H9 (cell line): ENCODE measurements at regions not wholly inside any gene's neighbourhood (a gene's known extent, or its start where the extent isn't known, plus 50 kb on each side); places are given as distances from the start of the nearest gene placed in this dataset.

Experiments
- DNase-seq: peaks from one replicate; pipeline ENCODE4 v3.0.0-alpha.2; 2017
- H2AFZ ChIP-seq: one replicate; pipeline ENCODE4 v1.6.1; 2013; ENCODE audit warnings: mild to moderate bottlenecking, low read length, control low read depth, moderate library complexity
- H2AK5ac ChIP-seq: 2 replicates; pipeline ENCODE4 v1.6.1; 2013; ENCODE audit warnings: low read length, control low read depth, mixed read lengths; ENCODE audit not compliant: insufficient read length
- H2BK120ac ChIP-seq: one replicate; pipeline ENCODE4 v1.6.1; 2013; ENCODE audit warnings: low read depth, mild to moderate bottlenecking, low read length, control low read depth, inconsistent platforms; ENCODE audit not compliant: poor library complexity, severe bottlenecking
- H2BK12ac ChIP-seq: 2 replicates; pipeline ENCODE4 v1.6.1; 2013; ENCODE audit warnings: low read length, control low read depth, mixed read lengths, low read depth; ENCODE audit not compliant: insufficient read length
- H2BK15ac ChIP-seq: 2 replicates; pipeline ENCODE4 v1.6.1; 2013; ENCODE audit warnings: low read depth, low read length, control low read depth
- H2BK20ac ChIP-seq: one replicate; pipeline ENCODE4 v1.6.1; 2013; ENCODE audit warnings: low read depth, mild to moderate bottlenecking, low read length, control low read depth, inconsistent platforms; ENCODE audit not compliant: poor library complexity, severe bottlenecking
- H2BK5ac ChIP-seq: 2 replicates; pipeline ENCODE4 v1.6.1; 2013; ENCODE audit warnings: low read length, control low read depth, mixed read lengths; ENCODE audit not compliant: insufficient read length
- H3K14ac ChIP-seq: 2 replicates; pipeline ENCODE4 v1.6.1; 2013; ENCODE audit warnings: low read length, control low read depth; ENCODE audit not compliant: insufficient read depth
- H3K18ac ChIP-seq: 2 replicates; pipeline ENCODE4 v1.6.1; 2013; ENCODE audit warnings: low read depth, mild to moderate bottlenecking, mixed read lengths, low read length, control low read depth; ENCODE audit not compliant: insufficient read length
- H3K23ac ChIP-seq: 2 replicates; pipeline ENCODE4 v1.6.1; 2013; ENCODE audit warnings: low read length, control low read depth, mixed read lengths, low read depth; ENCODE audit not compliant: insufficient read length
- H3K23me2 ChIP-seq: 2 replicates; pipeline ENCODE4 v1.6.1; 2013; ENCODE audit warnings: low read depth, mild to moderate bottlenecking, mixed read lengths, low read length, control low read depth; ENCODE audit not compliant: insufficient read length, poor library complexity, severe bottlenecking
- H3K27ac ChIP-seq: 2 replicates; pipeline ENCODE4 v1.5.1; 2013; ENCODE audit warnings: low read length, control low read depth, mixed read lengths, low read depth; ENCODE audit not compliant: insufficient read length
- H3K27me3 ChIP-seq: 2 replicates; pipeline ENCODE4 v1.6.1; 2013; ENCODE audit warnings: low read length, control low read depth, inconsistent platforms; ENCODE audit not compliant: insufficient read depth
- H3K4ac ChIP-seq: 2 replicates; pipeline ENCODE4 v1.6.1; 2013; ENCODE audit warnings: low read depth, mild to moderate bottlenecking, control low read depth, inconsistent platforms, low read length, moderate library complexity
- H3K4me1 ChIP-seq: 2 replicates; pipeline ENCODE4 v1.6.1; 2013; ENCODE audit warnings: low read length, control low read depth, inconsistent platforms; ENCODE audit not compliant: insufficient read depth
- H3K4me2 ChIP-seq: 2 replicates; pipeline ENCODE4 v1.6.1; 2013; ENCODE audit warnings: low read length, control low read depth, mixed read lengths; ENCODE audit not compliant: insufficient read length, insufficient read depth
- H3K56ac ChIP-seq: 2 replicates; pipeline ENCODE4 v1.6.1; 2013; ENCODE audit warnings: low read depth, mild to moderate bottlenecking, mixed read lengths, low read length, control low read depth; ENCODE audit not compliant: insufficient read length
- H3K79me1 ChIP-seq: 2 replicates; pipeline ENCODE4 v1.6.1; 2013; ENCODE audit warnings: low read depth, mild to moderate bottlenecking, moderate library complexity, low read length, control low read depth, inconsistent platforms; ENCODE audit not compliant: insufficient read depth, poor library complexity, severe bottlenecking
- H3K79me2 ChIP-seq: 2 replicates; pipeline ENCODE4 v1.6.1; 2013; ENCODE audit warnings: low read length, control low read depth, inconsistent platforms; ENCODE audit not compliant: insufficient read depth
- H3K9ac ChIP-seq: 2 replicates; pipeline ENCODE4 v1.6.1; 2013; ENCODE audit warnings: low read length, control low read depth, mixed read lengths; ENCODE audit not compliant: insufficient read length; ENCODE audit errors: extremely low read depth
- H3K9me3 ChIP-seq: one replicate; pipeline ENCODE4 v1.6.1; 2013; ENCODE audit warnings: low read depth, low read length, inconsistent platforms; ENCODE audit not compliant: control insufficient read depth
- H3T11ph ChIP-seq: one replicate; pipeline ENCODE4 v1.6.1; 2013; ENCODE audit warnings: mild to moderate bottlenecking, low read length, control low read depth, inconsistent platforms
- H4K20me1 ChIP-seq: one replicate; pipeline ENCODE4 v1.6.1; 2013; ENCODE audit not compliant: control insufficient read depth, insufficient read length, insufficient read depth
- H4K5ac ChIP-seq: 2 replicates; pipeline ENCODE4 v1.6.1; 2013; ENCODE audit warnings: low read depth, mild to moderate bottlenecking, mixed read lengths, low read length, control low read depth; ENCODE audit not compliant: insufficient read length
- H4K8ac ChIP-seq: replicated peaks from 2 replicates; pipeline ENCODE4 v1.6.1; 2013; ENCODE audit warnings: low read length, control low read depth, mixed read lengths, low read depth; ENCODE audit not compliant: insufficient read length
- H4K91ac ChIP-seq: 2 replicates; pipeline ENCODE4 v1.6.1; 2013; ENCODE audit warnings: low read depth, mild to moderate bottlenecking, moderate library complexity, mixed read lengths, low read length, control low read depth; ENCODE audit not compliant: insufficient read length
- H3K27ac Mint-ChIP-seq, 3 experiments: 2 replicates in 2 of 3; 3 replicates in 1 of 3; pipeline ENCODE4 v1.8.0; 2020 to 2021; ENCODE audit warnings: mixed read lengths in 3 of 3, mild to moderate bottlenecking in 1 of 3, moderate library complexity in 1 of 3
- H3K27me3 Mint-ChIP-seq: 2 replicates; pipeline ENCODE4 v1.8.0; 2021; ENCODE audit warnings: low read depth, mild to moderate bottlenecking, moderate library complexity, mixed read lengths
- H3K36me3 Mint-ChIP-seq, 3 experiments: 2 replicates in 2 of 3; 3 replicates in 1 of 3; pipeline ENCODE4 v1.8.0; 2020 to 2021; ENCODE audit warnings: low read depth in 3 of 3, mixed read lengths in 3 of 3; ENCODE audit not compliant: insufficient read depth in 1 of 3
- H3K4me1 Mint-ChIP-seq, 2 experiments: 2 replicates each; pipeline ENCODE4 v1.8.0; 2020; ENCODE audit warnings: mixed read lengths in 2 of 2
- H3K4me3 Mint-ChIP-seq, 2 experiments: 2 replicates in 1 of 2; 3 replicates in 1 of 2; pipeline ENCODE4 v1.8.0; 2020 to 2021; ENCODE audit warnings: mild to moderate bottlenecking in 2 of 2, mixed read lengths in 2 of 2, moderate library complexity in 1 of 2
- H3K9me3 Mint-ChIP-seq, 2 experiments: 2 replicates in 1 of 2; 3 replicates in 1 of 2; pipeline ENCODE4 v1.8.0; 2020; ENCODE audit warnings: mild to moderate bottlenecking in 2 of 2, mixed read lengths in 2 of 2, moderate library complexity in 1 of 2
- CTCF ChIP-seq: fragments of 200-600 bp; sonication (generic); conservative IDR thresholded peaks from 3 replicates; pipeline ENCODE4 v1.8.0; 2021; ENCODE audit warnings: antibody characterized with exemption, mild to moderate bottlenecking
- WGBS: extraction: QIAGEN DNeasy Blood & Tissue Kit; methylation state at CpG from one replicate; pipeline ENCODE4 v1.1.7; 2013; ENCODE audit warnings: missing lambda C conversion rate, low lambda C conversion rate, mixed read lengths; ENCODE audit not compliant: insufficient read length; ENCODE audit errors: extremely low coverage; 5-methylcytosine and 5-hydroxymethylcytosine counted together

GRCh38 chr21:16407403-16408240 lies 677.8 kb downstream of the USP25 start:
- Histone ChIP-seq H3K23me2 (no peaks in the 10 kb centered on the region), H2BK12ac (no peak overlapping the region), H4K91ac (no peak overlapping the region), H3K79me2 (no peaks in the 10 kb centered on the region), H3K4ac (no peak overlapping the region), H3T11ph (no peak overlapping the region), H3K79me1 (no peaks in the 10 kb centered on the region), H2AFZ (no peak overlapping the region), H4K20me1 (no peaks in the 10 kb centered on the region), H3K14ac (no peak overlapping the region), H3K23ac (no peak overlapping the region), H3K4me2 (no peak overlapping the region), H2BK120ac (no peak overlapping the region), H3K56ac (no peak overlapping the region), H3K9me3 (no peaks in the 10 kb centered on the region), H3K18ac (no peak overlapping the region), H3K4me1 (no peaks in the 10 kb centered on the region), H3K27me3 (no peaks in the 10 kb centered on the region), H4K5ac (no peak overlapping the region), H2AK5ac (no peak overlapping the region), H3K9ac (no peak overlapping the region), H4K8ac (no peak overlapping the region), H2BK15ac (no peak overlapping the region), H2BK20ac (no peak overlapping the region), H3K27ac (no peak overlapping the region), H2BK5ac (no peak overlapping the region)
- no peak for DNase-seq
- H3K4me1 Mint-ChIP-seq, result no peaks in the 10 kb centered on the region
- H3K27ac Mint-ChIP-seq, result no peak overlapping the region; a peak in 1 of 7 replicates
- peaks cover 6 to 9% of the 10 kb centered on the region in 2 experiments; a peak in 4 of 5 replicates for H3K9me3 Mint-ChIP-seq
- WGBS, result no CpG with 5 or more reads among the region's 1 CpG
- TF ChIP-seq CTCF, result no peak
- H3K4me3 Mint-ChIP-seq, result no peak overlapping the region
- no peaks in the 10 kb centered on the region for H3K27me3 Mint-ChIP-seq
- H3K36me3 Mint-ChIP-seq, result no peaks in the 10 kb centered on the region
